ENCODE measurements at regions not wholly inside any gene's neighbourhood (a gene's known extent, or its start where the extent isn't known, plus 50 kb on each side); places are given as distances from the start of the nearest gene placed in this dataset.

DNA sequence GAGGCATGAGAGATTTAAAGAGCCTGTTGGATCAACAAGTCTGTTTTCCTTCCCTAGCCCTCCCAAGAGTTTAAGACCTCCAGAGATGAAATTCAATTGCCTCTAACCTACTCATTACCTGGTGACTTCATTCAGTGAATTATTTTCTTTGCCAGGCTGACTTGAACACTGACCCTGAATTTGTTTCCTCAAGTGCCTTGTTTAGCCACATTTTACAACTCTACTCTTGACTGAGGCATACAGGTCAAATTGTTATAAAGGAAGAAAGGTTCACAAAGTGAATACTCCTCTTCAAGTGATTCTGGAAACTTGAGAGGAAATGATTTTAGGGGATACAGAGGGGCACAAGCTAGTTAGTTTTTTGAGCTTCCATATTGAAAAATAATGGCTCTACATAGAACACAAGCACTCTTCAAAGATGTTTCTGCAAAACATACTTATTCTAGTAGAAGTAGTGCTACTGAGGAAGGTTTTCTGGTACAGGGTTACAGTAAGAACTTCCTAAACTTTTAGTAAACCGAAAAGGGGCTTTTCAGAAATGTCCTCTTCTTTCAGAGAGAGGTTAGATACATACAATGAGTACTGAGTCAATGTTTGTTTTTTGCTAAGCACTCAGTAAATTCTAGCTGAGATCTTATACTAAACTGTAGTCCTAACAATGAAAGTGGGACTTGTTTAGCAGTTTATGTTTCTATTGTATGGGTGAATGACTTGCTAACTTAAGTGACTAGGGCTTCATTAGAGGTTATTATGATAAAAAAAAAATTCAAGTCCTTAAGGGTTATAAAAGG lies 137.4 kb upstream of the SATB1 start:
- TF ChIP-seq RAD21 (IDR thresholded peaks at IDR 0.05) (no peak), RXRA (IDR thresholded peaks at IDR 0.05) (no peak), HNF4G (IDR thresholded peaks at IDR 0.05) (no peak), NR2F2 (IDR thresholded peaks at IDR 0.05) (no peak), SP1 (IDR thresholded peaks at IDR 0.05) (no peak), FOXA2 (IDR thresholded peaks at IDR 0.05) (no peak), EGR1 (IDR thresholded peaks at IDR 0.05; ENCODE audit: low read depth in 2 of 2) (no peak), ZBTB33 (IDR thresholded peaks at IDR 0.05) (no peak), JUND (IDR thresholded peaks at IDR 0.05) (no peak), GABPA (IDR thresholded peaks at IDR 0.05 in 1 of 2, conservative IDR thresholded peaks at IDR 0.05 in 1 of 2) (no peak)
- TF ChIP-seq, protein P1, sequence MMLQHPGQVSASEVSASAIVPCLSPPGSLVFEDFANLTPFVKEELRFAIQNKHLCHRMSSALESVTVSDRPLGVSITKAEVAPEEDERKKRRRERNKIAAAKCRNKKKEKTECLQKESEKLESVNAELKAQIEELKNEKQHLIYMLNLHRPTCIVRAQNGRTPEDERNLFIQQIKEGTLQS (IDR thresholded peaks at IDR 0.05): no peak
- TF ChIP-seq, protein P2, sequence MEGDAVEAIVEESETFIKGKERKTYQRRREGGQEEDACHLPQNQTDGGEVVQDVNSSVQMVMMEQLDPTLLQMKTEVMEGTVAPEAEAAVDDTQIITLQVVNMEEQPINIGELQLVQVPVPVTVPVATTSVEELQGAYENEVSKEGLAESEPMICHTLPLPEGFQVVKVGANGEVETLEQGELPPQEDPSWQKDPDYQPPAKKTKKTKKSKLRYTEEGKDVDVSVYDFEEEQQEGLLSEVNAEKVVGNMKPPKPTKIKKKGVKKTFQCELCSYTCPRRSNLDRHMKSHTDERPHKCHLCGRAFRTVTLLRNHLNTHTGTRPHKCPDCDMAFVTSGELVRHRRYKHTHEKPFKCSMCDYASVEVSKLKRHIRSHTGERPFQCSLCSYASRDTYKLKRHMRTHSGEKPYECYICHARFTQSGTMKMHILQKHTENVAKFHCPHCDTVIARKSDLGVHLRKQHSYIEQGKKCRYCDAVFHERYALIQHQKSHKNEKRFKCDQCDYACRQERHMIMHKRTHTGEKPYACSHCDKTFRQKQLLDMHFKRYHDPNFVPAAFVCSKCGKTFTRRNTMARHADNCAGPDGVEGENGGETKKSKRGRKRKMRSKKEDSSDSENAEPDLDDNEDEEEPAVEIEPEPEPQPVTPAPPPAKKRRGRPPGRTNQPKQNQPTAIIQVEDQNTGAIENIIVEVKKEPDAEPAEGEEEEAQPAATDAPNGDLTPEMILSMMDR (IDR thresholded peaks at IDR 0.05; ENCODE audit: low read depth, low read length, missing input control): no peak
- TF ChIP-seq, protein P3, sequence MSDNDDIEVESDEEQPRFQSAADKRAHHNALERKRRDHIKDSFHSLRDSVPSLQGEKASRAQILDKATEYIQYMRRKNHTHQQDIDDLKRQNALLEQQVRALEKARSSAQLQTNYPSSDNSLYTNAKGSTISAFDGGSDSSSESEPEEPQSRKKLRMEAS (IDR thresholded peaks at IDR 0.05): no peak
- Histone ChIP-seq H3K9ac (ENCODE audit: low read depth in 1 of 2, low read length in 2 of 2) (no peak overlapping the region), H3K27me3 (ENCODE audit: control insufficient read depth in 4 of 4, insufficient read depth in 4 of 4, low read length in 3 of 4) (peaks cover 0 to 3% (median 0%) of the 10 kb centered on the region in 4 donors), H3K9me3 (ENCODE audit: control insufficient read depth in 4 of 4, low read length in 3 of 4) (no peaks in the 10 kb centered on the region), H3K36me3 (ENCODE audit: control insufficient read depth in 4 of 4, insufficient read depth in 3 of 4, low read depth in 1 of 4, low read length in 3 of 4) (no peaks in the 10 kb centered on the region), H3K4me1 (ENCODE audit: control insufficient read depth in 4 of 4, insufficient read depth in 4 of 4, low read length in 3 of 4) (no peaks in the 10 kb centered on the region), H3K27ac (ENCODE audit: low read depth in 1 of 2, low read length in 2 of 2) (no peak overlapping the region), H3K4me3 (ENCODE audit: low read depth in 1 of 3, low read length in 3 of 3) (no peak overlapping the region)
- WGBS: 33% methylated on average over 1 of the region's 1 CpG
- DNase-seq (ENCODE audit: low spot score): no peak

DNA sequence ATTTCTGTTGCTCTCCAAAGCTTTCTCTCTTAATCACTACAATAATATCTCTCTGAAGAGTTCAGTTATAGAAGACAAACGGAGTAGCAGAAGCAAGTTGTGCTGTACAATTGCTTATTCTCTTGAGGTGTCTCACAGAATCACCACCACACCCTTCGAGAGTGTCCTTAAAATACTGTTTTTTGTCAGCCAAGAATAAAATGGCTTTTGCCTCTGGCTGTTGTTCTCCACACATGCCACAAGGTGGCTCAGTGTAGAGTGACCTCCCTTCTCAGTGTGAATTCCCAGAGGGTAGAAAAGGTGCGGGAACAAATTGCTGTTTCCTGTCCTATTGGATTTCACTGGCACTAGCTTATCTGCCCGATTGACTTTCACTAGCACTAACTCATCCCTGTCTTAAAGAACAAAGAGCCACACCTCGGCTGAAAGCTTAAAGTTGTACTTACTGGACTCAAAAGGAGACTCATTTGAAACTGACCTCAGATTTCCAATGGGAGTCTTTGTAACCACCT lies 134.2 kb upstream of the SATB1 start:
- H3K4me1 ChIP-seq (ENCODE audit: control insufficient read depth in 4 of 4, insufficient read depth in 4 of 4, low read length in 3 of 4): no peaks in the 10 kb centered on the region
- no peak overlapping the region for H3K4me3 ChIP-seq (ENCODE audit: low read depth in 1 of 3, low read length in 3 of 3)
- no peaks in the 10 kb centered on the region for H3K9me3 ChIP-seq (ENCODE audit: control insufficient read depth in 4 of 4, low read length in 3 of 4)
- TF ChIP-seq RAD21 (IDR thresholded peaks at IDR 0.05) (peak; percentile 71 to 84), NR2F2 (IDR thresholded peaks at IDR 0.05) (no peak)
- TF ChIP-seq, protein P2 (IDR thresholded peaks at IDR 0.05; ENCODE audit: low read depth, low read length, missing input control): peak; percentile 68
- no peak overlapping the region for H3K9ac ChIP-seq (ENCODE audit: low read depth in 1 of 2, low read length in 2 of 2)
- WGBS: 7% methylated on average over 5 of the region's 5 CpGs
- DNase-seq (ENCODE audit: low spot score): no peak
- H3K36me3 ChIP-seq (ENCODE audit: control insufficient read depth in 4 of 4, insufficient read depth in 3 of 4, low read depth in 1 of 4, low read length in 3 of 4): no peaks in the 10 kb centered on the region
- H3K27me3 ChIP-seq (ENCODE audit: control insufficient read depth in 4 of 4, insufficient read depth in 4 of 4, low read length in 3 of 4): peaks cover 0 to 3% (median 0%) of the 10 kb centered on the region in 4 donors
- no peak overlapping the region for H3K27ac ChIP-seq (ENCODE audit: low read depth in 1 of 2, low read length in 2 of 2)

Data from liver (tissue), 8 donors.